Mesodermal cell (in vitro differentiated cells): ENCODE measurements at regions not wholly inside any gene's neighbourhood (a gene's known extent, or its start where the extent isn't known, plus 50 kb on each side); places are given as distances from the start of the nearest gene placed in this dataset.
A peak's percentile ranks its signal among the peaks of the same experiment; 100 is the strongest.

Source experiments
- H3K27ac ChIP-seq: 2 replicates; pipeline ENCODE4 v1.7.0; 2013; ENCODE audit warnings: mild to moderate bottlenecking, low read depth, low read length, moderate library complexity; ENCODE audit not compliant: severe bottlenecking
- H3K36me3 ChIP-seq: 2 replicates; pipeline ENCODE4 v1.7.1; 2013; ENCODE audit warnings: mild to moderate bottlenecking, low read length, moderate library complexity; ENCODE audit not compliant: control insufficient read depth, insufficient read depth
- H3K4me1 ChIP-seq: one replicate; pipeline ENCODE4 v1.7.1; 2013; ENCODE audit warnings: mild to moderate bottlenecking, low read length; ENCODE audit not compliant: insufficient read depth, control insufficient read depth, poor library complexity, severe bottlenecking
- H3K4me3 ChIP-seq: 2 replicates; pipeline ENCODE4 v1.7.0; 2013; ENCODE audit warnings: low read length, control low read depth, mild to moderate bottlenecking; ENCODE audit not compliant: insufficient read depth, poor library complexity, severe bottlenecking; ENCODE audit errors: extremely low read depth
- H3K9me3 ChIP-seq: 2 replicates; pipeline ENCODE4 v1.7.1; 2013; ENCODE audit warnings: mild to moderate bottlenecking, low read length, moderate library complexity; ENCODE audit not compliant: control insufficient read depth
- WGBS, 2 experiments: methylation state at CpG; one replicate each; pipeline ENCODE4 v1.1.5; 2013; ENCODE audit warnings: missing lambda C conversion rate in 2 of 2; ENCODE audit not compliant: insufficient coverage in 2 of 2; 5-methylcytosine and 5-hydroxymethylcytosine counted together

DNA sequence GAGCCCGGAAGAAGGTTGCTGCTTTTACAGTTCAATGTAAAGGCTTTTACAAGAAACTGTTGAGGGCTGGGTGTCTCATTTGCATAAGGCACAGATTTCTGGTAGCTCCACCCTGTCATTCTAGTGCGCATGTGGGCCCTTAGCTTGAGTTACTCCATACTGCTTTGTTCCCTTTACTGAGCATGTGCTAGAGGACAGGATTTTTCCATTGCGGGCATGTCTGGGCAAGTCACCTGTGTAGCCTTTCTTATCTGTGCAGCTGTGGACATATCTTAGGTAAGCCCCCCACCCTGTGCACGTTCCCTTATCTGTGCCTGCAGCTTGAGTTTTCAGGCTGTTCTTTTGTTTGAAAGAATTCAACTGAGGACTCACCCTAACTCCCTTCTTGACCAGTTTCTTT lies 56.2 kb upstream of the ARHGAP5 start:
- Histone ChIP-seq H3K4me3 (no peak overlapping the region), H3K27ac (peak overlapping the region; percentile 23), H3K4me1 (peaks cover 5% of the 10 kb centered on the region), H3K36me3 (no peaks in the 10 kb centered on the region), H3K9me3 (peaks cover 12% of the 10 kb centered on the region)
- 93 to 97% methylated on average over 4 of the region's 4 CpGs for WGBS, 2 experiments

DNA sequence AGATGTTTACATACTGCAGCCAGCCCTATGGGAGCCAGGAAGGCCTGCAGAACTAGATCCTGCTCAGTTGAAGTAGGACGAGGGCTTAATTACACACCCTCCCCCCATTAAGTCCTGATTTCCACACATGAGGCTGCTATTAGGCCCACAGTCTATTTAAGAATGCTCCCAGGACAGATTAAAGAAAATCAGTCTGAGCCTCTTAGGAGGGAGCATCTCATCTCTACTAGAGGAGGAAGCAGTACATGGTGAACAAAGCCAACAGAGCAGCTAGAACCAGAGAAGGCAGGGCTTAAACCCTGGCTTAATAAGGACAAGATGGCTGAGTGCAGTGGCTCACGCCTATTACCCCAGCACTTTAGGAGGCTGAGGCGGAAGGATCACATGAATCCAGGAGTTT lies 55.8 kb upstream of the ARHGAP5 start:
- peaks cover 5% of the 10 kb centered on the region for H3K4me1 ChIP-seq
- H3K27ac ChIP-seq, result peak overlapping the region; percentile 23
- WGBS, 2 experiments, result 89 to 95% methylated on average over 1 to 3 of the region's 3 CpGs
- peaks cover 12% of the 10 kb centered on the region for H3K9me3 ChIP-seq
- no peak overlapping the region for H3K4me3 ChIP-seq
- H3K36me3 ChIP-seq, result no peaks in the 10 kb centered on the region

DNA sequence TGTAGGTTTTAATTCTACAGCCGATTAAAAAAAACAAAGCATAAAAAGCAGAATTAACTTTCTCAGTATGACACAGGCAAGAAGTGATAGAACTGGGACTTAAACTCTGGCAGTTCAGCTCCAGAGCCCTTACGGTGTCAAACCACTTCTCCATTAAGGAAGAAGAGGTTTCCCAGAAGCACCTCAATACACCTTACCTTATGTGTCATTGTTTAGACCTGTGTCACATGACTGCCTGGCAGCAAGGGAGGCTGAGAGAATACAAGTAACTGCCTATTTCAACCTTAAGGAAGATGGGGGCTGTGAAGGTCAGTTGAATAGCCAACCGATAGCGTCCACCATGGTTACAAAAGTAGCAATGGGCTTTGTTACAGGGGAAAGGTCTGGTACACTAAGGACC lies 54.6 kb upstream of the ARHGAP5 start:
- Histone ChIP-seq H3K4me1 (peaks cover 5% of the 10 kb centered on the region), H3K4me3 (no peak overlapping the region), H3K27ac (no peak overlapping the region), H3K36me3 (no peaks in the 10 kb centered on the region), H3K9me3 (peaks cover 12% of the 10 kb centered on the region)
- 92 to 96% methylated on average over 4 of the region's 4 CpGs for WGBS, 2 experiments

DNA sequence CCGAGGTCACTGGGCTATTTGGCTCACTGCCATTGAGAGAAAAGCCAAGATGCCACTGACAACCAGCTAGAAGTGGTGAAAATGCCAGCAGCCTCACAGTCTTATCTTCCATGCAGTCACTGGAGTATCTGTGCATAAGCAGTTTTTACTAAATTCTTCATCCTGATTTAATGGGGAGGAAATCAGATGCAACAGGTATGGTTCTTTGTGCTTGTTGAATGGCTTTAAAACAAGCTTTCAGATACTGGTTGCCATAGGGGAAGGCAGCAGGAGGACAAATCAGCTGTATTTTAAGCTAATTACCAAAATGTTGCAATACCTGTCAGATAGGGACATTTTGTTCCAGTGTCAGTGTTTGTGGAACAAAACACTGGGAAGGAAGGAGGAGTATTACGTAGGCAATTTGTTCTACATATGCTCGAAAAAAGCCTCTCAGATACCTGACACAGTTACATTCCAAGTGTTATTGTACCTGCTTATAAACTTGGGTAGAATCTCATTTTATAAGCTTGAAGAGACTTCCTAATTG lies 54.1 kb upstream of the ARHGAP5 start:
- Histone ChIP-seq H3K27ac (no peak overlapping the region), H3K4me1 (peaks cover 5% of the 10 kb centered on the region), H3K9me3 (peaks cover 12% of the 10 kb centered on the region), H3K36me3 (no peaks in the 10 kb centered on the region), H3K4me3 (no peak overlapping the region)
- WGBS, 2 experiments, result 92 to 100% methylated on average over 1 to 2 of the region's 3 CpGs

DNA sequence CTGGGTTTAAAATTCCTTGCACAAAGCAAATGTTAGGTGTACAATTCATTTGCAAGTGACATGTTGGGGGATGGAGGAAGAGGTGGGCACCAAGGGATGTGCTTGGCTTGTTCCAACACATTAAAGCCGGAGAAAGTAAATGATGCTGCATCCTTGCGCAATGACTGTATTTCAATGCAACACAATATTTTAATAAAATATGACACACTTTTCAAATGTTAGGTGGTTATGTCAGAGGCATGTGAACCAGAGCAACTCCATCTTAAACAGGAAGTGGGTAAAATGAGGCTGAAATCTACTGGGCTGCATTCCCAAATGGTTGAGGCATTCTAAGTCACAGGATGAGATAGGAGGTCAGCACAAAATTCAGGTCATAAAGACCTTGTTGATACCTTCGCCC lies 53.6 kb upstream of the ARHGAP5 start:
- H3K4me3 ChIP-seq, result no peak overlapping the region
- no peaks in the 10 kb centered on the region for H3K36me3 ChIP-seq
- WGBS, 2 experiments, result no CpG with 5 or more reads among the region's 3 CpGs
- H3K4me1 ChIP-seq, result peaks cover 5% of the 10 kb centered on the region
- peaks cover 12% of the 10 kb centered on the region for H3K9me3 ChIP-seq
- no peak overlapping the region for H3K27ac ChIP-seq

DNA sequence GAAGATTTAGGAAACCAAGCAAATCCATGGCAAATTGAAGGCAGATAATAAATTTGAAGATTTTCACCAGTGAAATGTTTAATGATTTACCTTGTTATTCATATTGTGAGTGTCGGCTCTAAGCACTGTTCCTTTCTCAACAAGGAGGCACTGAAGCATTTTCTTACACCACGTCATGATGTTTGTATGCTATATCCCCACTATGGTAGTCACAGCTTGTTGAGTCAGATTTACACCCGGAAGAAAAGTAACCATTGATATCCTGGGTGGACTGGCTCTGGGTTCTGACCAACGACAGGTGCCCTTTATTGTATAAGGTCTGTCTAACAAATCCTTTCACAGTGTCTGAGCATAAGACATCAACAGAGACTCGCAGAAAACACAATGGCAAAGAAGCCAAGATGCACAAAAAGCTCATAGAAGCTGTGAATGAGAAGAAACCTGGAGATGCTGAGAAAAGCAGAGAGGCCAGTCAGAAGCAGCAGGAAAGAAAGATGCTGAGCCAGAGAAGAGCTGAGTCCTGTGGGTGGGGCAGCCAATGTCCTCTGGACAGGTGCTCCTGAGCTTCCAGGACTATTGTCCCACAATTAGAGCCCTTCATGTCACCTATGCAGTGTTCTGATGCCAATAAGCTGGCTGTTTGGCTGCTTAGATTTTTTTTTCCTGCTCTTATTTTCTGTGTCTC lies 49.7 kb upstream of the ARHGAP5 start:
- Histone ChIP-seq H3K9me3 (no peaks in the 10 kb centered on the region), H3K36me3 (no peaks in the 10 kb centered on the region), H3K4me1 (no peaks in the 10 kb centered on the region), H3K27ac (no peak overlapping the region), H3K4me3 (no peak overlapping the region)
- 96 to 100% methylated on average over 3 to 5 of the region's 5 CpGs for WGBS, 2 experiments
